Stimulated activated CD4-positive, alpha-beta T cell treated with anti-CD3 and anti-CD28 coated beads, Interleukin-2, amount 100 ng/mL, for 48 hours (primary cell): ENCODE measurements at regions not wholly inside any gene's neighbourhood (a gene's known extent, or its start where the extent isn't known, plus 50 kb on each side); places are given as distances from the start of the nearest gene placed in this dataset.

Experiments
- DNase-seq, 2 donors: peaks; one replicate each; pipeline ENCODE4 v3.0.0-alpha.2; 2020

GRCh38 chr20:39795401-39796272 lies 833.5 kb downstream of the DHX35 start:
- DNase-seq = no peak

DNA sequence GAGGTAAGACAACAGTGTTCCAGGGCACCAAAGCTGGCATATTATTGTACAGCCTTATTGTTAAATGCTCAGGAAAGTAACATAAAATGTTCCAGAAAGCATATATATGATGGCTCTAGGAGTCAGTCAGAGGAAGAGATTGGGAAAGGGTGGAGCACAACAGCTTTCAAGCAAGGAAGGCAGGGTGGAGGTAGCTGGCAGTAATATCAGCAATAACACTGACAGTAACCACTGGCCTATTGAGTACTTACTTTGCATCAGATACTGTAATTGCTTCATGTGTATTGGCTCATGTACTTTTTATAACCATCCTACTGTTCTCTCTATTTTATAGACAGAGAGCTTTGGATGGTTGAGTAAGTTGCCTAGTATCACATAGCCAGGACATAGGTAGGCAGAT lies 830.2 kb downstream of the DHX35 start:
- DNase-seq = no peak

DNA sequence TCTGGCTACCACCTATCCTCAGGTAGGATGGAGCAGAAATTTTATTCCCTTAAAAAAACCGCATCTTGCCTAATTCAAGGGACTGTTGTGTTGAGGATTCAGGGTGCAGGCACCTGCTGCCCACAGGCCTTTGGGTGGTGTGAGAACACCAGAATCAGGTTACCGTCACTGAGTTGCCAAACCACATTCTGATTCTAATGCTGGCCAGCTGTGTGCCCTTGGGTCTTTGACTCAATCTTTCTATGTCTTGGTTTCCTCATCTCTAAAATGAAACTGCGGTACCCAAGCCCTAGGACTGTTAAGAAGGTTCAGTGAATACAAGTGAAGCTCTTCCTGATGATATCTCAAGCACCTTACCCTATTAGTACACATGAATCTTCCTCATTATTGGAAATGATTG lies 827.3 kb downstream of the DHX35 start:
- no peak for DNase-seq

DNA sequence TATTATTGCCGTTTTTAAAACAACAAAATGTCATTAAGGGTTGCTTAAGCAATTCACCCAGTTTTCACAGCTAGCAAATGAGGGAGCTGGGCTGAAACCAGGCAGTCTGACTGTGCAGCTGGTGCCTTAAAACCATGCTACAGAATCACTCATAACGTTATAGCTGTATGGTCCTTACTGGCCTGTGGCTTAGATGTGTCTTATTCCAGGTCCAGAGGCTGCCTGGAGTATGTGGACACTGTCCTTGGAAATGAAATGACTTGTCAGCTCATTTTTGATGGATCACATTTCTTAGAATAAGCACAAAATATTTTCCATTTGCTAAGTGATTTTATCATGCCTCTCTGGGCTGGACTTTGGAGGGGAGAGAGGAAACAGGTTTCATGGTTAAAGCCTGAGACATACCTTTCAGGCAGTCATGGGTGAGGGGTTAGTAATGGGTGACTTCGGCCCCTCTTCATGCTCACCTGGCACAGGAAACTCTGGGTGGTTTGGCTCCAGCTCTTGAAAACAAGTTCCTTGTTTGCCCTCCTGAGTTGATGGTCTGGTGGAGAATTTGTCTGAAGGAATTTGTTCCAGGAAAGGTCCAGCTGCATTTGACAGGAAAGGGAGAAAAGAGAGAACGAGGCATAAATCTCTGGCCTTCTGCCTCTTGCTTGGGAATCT lies 823.2 kb downstream of the DHX35 start:
- DNase-seq = no peak

- no peak for DNase-seq
Measured at GRCh38 chr20:39784693-39785092, 822.5 kb downstream of the DHX35 start.

DNA sequence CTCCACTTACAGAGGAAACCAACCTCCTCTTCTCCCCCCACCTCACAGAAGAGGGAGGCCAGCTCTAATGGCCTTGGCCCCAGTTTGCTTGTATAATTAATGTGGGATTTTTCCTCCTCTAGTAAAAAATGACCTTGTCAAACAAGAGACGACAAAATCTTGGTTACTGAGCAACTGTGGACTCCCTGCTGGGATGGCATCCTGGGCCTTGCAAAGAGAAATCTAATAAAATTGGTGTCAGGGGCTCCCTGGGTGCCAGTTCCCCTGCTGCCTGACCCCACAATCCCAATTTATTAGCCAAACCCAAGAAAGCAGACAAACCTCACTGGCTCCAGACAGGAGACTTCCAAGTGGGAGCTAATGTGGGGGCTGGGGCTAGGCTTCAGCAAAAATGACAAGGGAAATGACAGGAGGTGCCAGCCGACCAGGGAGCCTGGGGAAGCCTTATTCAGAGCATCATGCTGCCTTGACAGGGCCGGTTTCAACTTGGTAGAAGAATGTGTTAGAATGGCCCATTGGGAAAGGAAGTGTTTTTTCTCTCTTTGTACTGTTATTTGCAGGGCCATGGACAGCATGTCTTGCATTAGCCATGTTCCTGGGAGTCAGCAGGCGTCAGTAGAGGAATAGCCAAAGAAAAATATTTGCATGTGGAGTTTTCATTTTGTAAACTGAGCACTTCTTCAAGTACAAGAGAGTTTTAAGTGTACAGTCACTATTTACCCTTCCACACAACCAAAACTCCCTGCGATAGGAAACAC lies 816.9 kb downstream of the DHX35 start:
- no peak for DNase-seq

DNA sequence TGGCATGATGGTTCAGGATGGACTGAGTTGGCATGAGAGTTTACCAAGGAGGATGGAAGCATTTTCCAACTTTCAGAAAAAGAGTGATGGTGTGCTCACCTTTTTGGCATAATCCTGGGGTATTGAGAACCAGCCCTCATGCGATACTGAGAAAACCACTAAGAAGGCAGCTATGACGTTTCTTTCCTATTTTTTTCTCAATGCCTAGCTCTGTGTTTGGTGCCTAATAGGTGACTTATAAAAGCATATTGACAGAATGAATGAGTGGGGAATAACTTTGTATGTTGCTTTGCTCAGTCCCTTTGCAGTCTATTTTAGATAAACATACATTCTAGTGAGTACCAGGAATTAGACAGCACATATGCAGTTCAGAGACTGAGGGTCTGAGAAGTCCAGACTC lies 816.3 kb downstream of the DHX35 start:
- no peak for DNase-seq

- DNase-seq = no peak
Measured at GRCh38 chr20:39777610-39778009, 815.5 kb downstream of the DHX35 start.

GRCh38 chr20:39775110-39775509 lies 813.0 kb downstream of the DHX35 start:
- DNase-seq = no peak

GRCh38 chr20:39773380-39774000 lies 811.3 kb downstream of the DHX35 start:
- DNase-seq = no peak

- no peak for DNase-seq
Measured at GRCh38 chr20:39767352-39767751, 805.2 kb downstream of the DHX35 start.

DNA sequence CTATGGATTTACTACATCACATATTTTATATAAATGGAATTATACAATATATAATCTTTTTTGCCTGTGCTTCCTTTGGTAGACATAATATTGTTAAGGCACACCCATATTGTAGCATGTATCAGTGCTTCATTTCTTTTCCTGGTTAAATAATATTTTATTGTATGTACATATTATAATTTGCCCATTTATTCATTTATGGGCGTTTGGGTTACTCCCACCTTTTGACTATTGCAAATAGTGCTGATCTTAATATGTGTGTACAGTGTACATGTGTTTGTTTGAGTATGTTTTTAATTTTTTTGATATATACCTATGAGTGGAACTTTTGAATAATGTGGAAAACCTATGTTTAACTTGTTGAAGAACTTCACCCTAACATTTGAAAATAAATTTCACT lies 804.2 kb downstream of the DHX35 start:
- no peak for DNase-seq

DNA sequence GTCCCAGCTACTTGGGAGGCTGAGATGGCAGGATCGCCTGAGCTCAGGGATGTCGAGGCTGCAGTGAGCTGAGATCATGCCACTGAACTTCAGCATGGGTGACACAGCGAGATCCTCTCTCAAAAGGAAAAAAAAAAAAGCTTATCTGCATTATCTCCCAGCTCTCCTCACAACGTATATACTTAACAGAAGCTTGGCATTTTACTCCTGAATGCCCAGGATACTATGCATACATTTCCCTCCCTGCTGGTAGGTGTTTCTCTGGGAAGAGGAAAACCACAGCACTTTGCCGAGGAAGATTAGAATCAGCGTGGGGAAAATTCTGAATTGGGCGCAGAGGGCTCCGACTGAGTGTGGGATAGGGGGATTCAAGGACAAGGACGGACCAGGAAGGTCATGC lies 800.6 kb downstream of the DHX35 start:
- no peak for DNase-seq

DNA sequence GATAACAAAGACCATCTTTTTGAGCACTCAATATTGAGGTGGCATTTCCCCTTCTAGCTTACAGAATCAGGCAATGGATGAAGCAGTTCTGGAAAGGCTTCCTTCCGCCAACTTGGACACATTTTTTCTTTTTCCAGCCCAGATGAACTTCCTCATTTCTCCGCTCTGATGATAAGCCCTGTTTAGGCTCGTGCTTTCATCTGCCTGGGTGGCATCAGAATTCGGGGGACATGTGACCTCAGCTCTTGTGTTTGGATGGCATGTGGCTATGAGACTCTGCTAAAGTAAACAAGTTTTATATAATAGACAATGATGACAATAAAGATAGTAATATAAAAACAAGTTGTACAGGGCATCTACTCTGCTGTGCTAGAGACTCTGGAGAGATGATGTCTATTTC lies 796.7 kb downstream of the DHX35 start:
- DNase-seq = no peak

DNA sequence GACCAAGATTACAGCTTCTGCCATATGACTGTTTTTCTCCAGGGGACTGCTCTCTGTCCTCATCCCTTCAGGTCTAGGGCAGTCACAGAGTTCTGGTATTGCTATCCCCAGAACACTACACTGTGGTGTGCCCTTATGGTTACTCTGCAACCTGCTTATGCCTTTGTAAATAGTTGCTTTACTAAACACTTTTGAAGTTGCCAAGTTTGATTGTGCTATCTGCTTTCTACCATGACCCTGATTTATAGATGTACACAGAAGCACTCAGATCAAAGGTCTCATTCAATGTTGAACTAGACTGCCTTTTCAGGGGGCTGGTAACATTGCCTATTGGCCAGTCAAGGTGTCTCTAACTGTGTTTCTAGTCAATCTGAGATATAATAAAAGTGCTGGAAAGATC lies 794.7 kb downstream of the DHX35 start:
- no peak for DNase-seq

GRCh38 chr20:39756369-39756768 lies 794.2 kb downstream of the DHX35 start:
- DNase-seq = no peak

GRCh38 chr20:39752262-39752876 lies 790.2 kb downstream of the DHX35 start:
- no peak for DNase-seq

- DNase-seq = no peak
Measured at GRCh38 chr20:39751557-39752137, 789.5 kb downstream of the DHX35 start.

GRCh38 chr20:39745380-39745779 lies 783.2 kb downstream of the DHX35 start:
- no peak for DNase-seq

DNA sequence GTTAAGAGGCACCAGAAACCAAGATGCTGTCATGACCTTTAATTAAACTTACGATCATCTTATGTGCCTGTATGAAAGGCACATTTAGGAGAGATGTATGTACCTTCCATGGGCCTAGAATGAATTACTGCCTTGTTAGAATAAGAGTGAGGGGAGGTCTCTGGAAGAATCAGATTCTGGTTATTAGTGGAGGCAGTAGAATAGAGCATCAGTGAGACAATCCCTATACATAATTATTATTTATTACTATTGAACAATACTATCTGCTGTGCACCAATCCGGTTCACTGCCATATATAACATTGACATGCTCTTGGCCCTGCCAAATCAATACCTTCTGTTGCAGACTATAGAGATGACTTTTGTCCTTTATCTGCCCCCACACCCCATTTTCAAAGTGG lies 776.5 kb downstream of the DHX35 start:
- no peak for DNase-seq

- no peak for DNase-seq
Measured at GRCh38 chr20:39736434-39737327, 774.5 kb downstream of the DHX35 start.
